SK-N-SH (cell line): ENCODE measurements at regions not wholly inside any gene's neighbourhood (a gene's known extent, or its start where the extent isn't known, plus 50 kb on each side); places are given as distances from the start of the nearest gene placed in this dataset.

Experiments used
- CHD2 ChIP-seq: fragments of 150-350 bp; IDR thresholded peaks from 2 replicates; pipeline ENCODE4 v1.6.1; 2018; ENCODE audit warnings: low read length; ENCODE audit not compliant: partially characterized antibody
- CTCF ChIP-seq: fragments of 200-600 bp; sonication (generic); IDR thresholded peaks from 2 replicates; pipeline ENCODE4 v1.6.1; 2017; ENCODE audit warnings: antibody characterized with exemption, mild to moderate bottlenecking, moderate library complexity
- EP300 ChIP-seq, 2 experiments: IDR thresholded peaks; 2 replicates each; pipeline versions ENCODE4 v1.4.0 to v1.6.1; 2012; ENCODE audit warnings: borderline replicate concordance in 1 of 2, low read depth in 1 of 2, low read length in 1 of 2
- JUND ChIP-seq: IDR thresholded peaks from 2 replicates; pipeline ENCODE4 v1.4.0; 2012
- NFIC ChIP-seq: IDR thresholded peaks from 2 replicates; pipeline ENCODE4 v1.4.0; 2012; ENCODE audit warnings: borderline replicate concordance
- PBX3 ChIP-seq: IDR thresholded peaks from 2 replicates; pipeline ENCODE4; 2012
- POLR2AphosphoS5 ChIP-seq: IDR thresholded peaks from 2 replicates; pipeline ENCODE4 v1.6.1; 2012; ENCODE audit warnings: low read depth, low read length
- REST ChIP-seq: IDR thresholded peaks from 2 replicates; pipeline ENCODE4 v1.6.1; 2012; ENCODE audit warnings: mild to moderate bottlenecking, low read depth, low read length, moderate library complexity
- TAF1 ChIP-seq: IDR thresholded peaks from 2 replicates; pipeline ENCODE4 v1.6.1; 2012; ENCODE audit warnings: low read depth, mild to moderate bottlenecking, low read length, moderate library complexity, borderline replicate concordance
- TCF12 ChIP-seq: IDR thresholded peaks from 2 replicates; pipeline ENCODE4 v1.4.0; 2012
- USF1 ChIP-seq: IDR thresholded peaks from 2 replicates; pipeline ENCODE4 v1.4.0; 2012; ENCODE audit warnings: low read depth, borderline replicate concordance
- USF2 ChIP-seq: fragments of 150-350 bp; IDR thresholded peaks from 2 replicates; pipeline ENCODE4 v1.6.1; 2017; ENCODE audit warnings: antibody characterized with exemption, low read length, low read depth, borderline replicate concordance
- YY1 ChIP-seq: IDR thresholded peaks from 2 replicates; pipeline ENCODE4 v1.4.0; 2012; ENCODE audit warnings: low read depth, mild to moderate bottlenecking

GRCh38 chr5:153891394-153891793 is 147.3 kb downstream of the FAM114A2 start:
- TF ChIP-seq CTCF, result no peak
- no peak for TF ChIP-seq NFIC
- no peak for TF ChIP-seq USF1
- TF ChIP-seq POLR2AphosphoS5, result no peak
- no peak for TF ChIP-seq REST
- TF ChIP-seq JUND, result no peak
- TF ChIP-seq PBX3, result no peak
- no peak for TF ChIP-seq TCF12
- no peak for TF ChIP-seq TAF1
- no peak for TF ChIP-seq YY1
- no peak for TF ChIP-seq USF2
- TF ChIP-seq CHD2, result no peak
- TF ChIP-seq EP300 (IDR thresholded peaks at IDR 0.05; ENCODE audit: borderline replicate concordance in 1 of 2, low read depth in 1 of 2, low read length in 1 of 2), result no peak
